Cardiac muscle cell (in vitro differentiated cells and primary cell): ENCODE measurements at regions not wholly inside any gene's neighbourhood (a gene's known extent, or its start where the extent isn't known, plus 50 kb on each side); places are given as distances from the start of the nearest gene placed in this dataset.

Experiments used
- DNase-seq, 2 donors: peaks; one replicate each; pipeline versions ENCODE4 v3.0.0 to v3.0.0-alpha.2; 2010 to 2017; ENCODE audit warnings: low read depth in 1 of 2, low spot score in 1 of 2
- H3K27ac ChIP-seq: fragments of 200-600 bp; sonication (generic); 2 replicates; pipeline ENCODE4 v1.5.1; 2016
- H3K27me3 ChIP-seq: fragments of 200-600 bp; sonication (generic); 2 replicates; pipeline ENCODE4 v1.6.0; 2016; ENCODE audit warnings: control low read depth
- H3K36me3 ChIP-seq: fragments of 200-600 bp; sonication (generic); 2 replicates; pipeline ENCODE4 v1.5.1; 2016; ENCODE audit warnings: control low read depth
- H3K4me1 ChIP-seq: fragments of 200-600 bp; sonication (generic); 2 replicates; pipeline ENCODE4 v1.8.1; 2017; ENCODE audit warnings: low read depth, mild to moderate bottlenecking, mixed run types
- H3K4me3 ChIP-seq: fragments of 200-600 bp; sonication (generic); 2 replicates; pipeline ENCODE4 v1.5.1; 2016; ENCODE audit warnings: mild to moderate bottlenecking
- H3K9me3 ChIP-seq: fragments of 200-600 bp; sonication (generic); 2 replicates; pipeline ENCODE4 v1.5.1; 2017; ENCODE audit warnings: low read depth, mild to moderate bottlenecking, control low read depth
- TF ChIP-seq, protein P1 (sequence below): IDR thresholded peaks from 2 replicates; pipeline ENCODE4 v1.5.1; 2012; ENCODE audit warnings: low read depth, mild to moderate bottlenecking, low read length

DNA sequence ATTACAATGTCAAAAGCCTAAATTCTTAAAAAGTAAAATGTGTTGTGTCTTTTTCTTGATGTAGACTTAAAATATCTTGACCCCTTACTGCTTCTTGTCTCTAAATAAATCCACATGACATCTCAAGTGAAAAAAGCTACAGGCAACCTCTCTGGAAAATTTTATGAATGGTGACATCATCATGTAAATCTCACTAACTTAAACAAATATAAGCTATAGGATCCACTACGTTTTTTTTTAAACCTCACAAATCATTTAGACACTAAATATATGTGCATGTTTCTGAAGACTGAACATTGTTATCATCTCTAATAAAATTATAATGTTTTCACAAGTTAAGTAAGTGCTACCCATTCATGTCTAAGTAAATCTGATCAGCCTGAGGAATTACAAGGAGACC lies 793.7 kb upstream of the PRR20A start:
- TF ChIP-seq, protein P1, sequence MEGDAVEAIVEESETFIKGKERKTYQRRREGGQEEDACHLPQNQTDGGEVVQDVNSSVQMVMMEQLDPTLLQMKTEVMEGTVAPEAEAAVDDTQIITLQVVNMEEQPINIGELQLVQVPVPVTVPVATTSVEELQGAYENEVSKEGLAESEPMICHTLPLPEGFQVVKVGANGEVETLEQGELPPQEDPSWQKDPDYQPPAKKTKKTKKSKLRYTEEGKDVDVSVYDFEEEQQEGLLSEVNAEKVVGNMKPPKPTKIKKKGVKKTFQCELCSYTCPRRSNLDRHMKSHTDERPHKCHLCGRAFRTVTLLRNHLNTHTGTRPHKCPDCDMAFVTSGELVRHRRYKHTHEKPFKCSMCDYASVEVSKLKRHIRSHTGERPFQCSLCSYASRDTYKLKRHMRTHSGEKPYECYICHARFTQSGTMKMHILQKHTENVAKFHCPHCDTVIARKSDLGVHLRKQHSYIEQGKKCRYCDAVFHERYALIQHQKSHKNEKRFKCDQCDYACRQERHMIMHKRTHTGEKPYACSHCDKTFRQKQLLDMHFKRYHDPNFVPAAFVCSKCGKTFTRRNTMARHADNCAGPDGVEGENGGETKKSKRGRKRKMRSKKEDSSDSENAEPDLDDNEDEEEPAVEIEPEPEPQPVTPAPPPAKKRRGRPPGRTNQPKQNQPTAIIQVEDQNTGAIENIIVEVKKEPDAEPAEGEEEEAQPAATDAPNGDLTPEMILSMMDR, result no peak
- no peak for DNase-seq
- Histone ChIP-seq H3K27me3 (no peaks in the 10 kb centered on the region), H3K4me3 (no peak overlapping the region), H3K9me3 (no peaks in the 10 kb centered on the region), H3K27ac (no peak overlapping the region), H3K4me1 (no peaks in the 10 kb centered on the region), H3K36me3 (no peaks in the 10 kb centered on the region)

DNA sequence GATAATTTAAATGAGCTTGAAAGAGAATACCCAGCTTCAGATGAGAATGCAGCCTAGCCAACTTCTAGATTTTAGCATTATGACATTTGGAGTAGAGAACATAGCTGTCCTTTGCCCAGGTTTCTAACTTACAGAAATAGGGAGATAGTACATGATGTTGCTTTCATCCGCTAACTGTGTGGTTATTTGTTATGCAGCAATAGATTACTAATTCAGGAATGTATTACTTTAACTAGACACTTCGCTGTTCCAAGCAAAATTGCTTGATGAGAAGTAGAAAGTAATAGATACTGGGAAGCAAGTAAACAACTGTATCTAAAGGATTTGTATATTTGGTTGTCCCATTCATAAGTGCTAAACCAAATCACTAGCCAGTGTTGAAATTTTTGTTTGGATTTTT lies 790.9 kb upstream of the PRR20A start:
- no peaks in the 10 kb centered on the region for H3K36me3 ChIP-seq
- no peaks in the 10 kb centered on the region for H3K27me3 ChIP-seq
- DNase-seq, result no peak

DNA sequence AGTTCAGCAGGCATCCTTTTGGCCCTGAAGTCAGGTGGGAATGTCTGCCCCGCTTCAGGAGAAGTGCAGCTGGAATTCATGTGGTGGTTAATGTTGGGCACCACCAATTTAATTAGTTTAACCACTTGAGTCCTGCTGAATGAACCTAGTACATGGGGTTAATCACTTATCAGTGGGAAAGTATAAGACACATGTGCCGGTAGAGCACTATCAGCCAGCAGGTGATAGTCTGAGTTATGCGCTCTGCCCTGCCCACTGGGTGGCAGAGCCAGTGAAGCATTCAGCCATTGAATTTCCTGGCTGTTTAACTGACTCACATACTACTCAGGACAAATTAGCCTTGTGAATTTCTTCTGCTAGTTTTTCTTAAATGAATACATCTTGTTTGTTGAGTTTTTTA lies 789.7 kb upstream of the PRR20A start:
- H3K4me1 ChIP-seq, result no peaks in the 10 kb centered on the region
- TF ChIP-seq, protein P1, result no peak
- H3K9me3 ChIP-seq, result no peaks in the 10 kb centered on the region
- no peak overlapping the region for H3K4me3 ChIP-seq
- H3K27ac ChIP-seq, result no peak overlapping the region
- H3K36me3 ChIP-seq, result no peaks in the 10 kb centered on the region
- H3K27me3 ChIP-seq, result no peaks in the 10 kb centered on the region
- DNase-seq, result peak in 1 of 2 donors; percentile 0

More for the DNA sequence above, 790.9 kb upstream of the PRR20A start:
- TF ChIP-seq, protein P1, result no peak
- Histone ChIP-seq H3K27ac (no peak overlapping the region), H3K4me1 (no peaks in the 10 kb centered on the region), H3K4me3 (no peak overlapping the region), H3K9me3 (no peaks in the 10 kb centered on the region)

DNA sequence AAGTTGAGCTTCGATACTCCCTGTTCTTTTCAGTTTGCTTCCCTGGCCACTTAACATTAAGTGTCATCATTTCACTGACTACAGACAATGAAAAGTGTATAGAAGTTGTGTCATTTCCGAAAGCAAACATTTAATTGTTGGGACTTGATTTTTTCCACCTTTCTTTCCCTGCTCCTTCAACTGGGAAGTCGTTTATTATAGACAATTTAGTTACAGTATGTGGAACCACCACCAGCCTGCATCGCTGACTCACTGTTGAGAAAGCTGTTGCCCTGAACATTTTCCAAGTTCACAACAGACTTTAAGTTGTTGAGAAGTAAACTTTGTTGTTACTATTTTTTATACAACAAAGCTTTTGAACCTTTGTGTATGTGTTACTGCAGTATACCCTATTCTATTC lies 788.4 kb upstream of the PRR20A start:
- H3K4me3 ChIP-seq, result no peak overlapping the region
- no peak overlapping the region for H3K27ac ChIP-seq
- TF ChIP-seq, protein P1, result no peak
- no peaks in the 10 kb centered on the region for H3K9me3 ChIP-seq
- no peaks in the 10 kb centered on the region for H3K27me3 ChIP-seq
- no peaks in the 10 kb centered on the region for H3K36me3 ChIP-seq
- DNase-seq, result no peak
- H3K4me1 ChIP-seq, result no peaks in the 10 kb centered on the region

DNA sequence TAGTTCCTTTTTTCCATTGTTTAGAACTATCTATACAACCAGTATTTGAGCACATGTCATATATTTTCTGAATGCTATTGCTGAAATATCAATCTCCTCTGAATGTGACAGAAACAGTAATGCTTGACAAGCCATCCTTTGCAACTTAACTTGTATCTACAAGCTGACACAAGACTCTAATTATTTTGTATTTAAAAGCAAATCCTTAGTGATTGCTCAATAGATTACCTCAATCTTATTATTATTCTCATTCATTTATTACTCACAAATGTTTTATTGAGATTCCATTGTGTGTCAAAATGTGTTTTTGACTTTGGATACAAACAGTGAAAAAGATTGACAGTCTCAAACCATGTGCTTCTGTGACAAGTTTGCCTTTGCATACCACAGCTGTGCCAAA lies 787.8 kb upstream of the PRR20A start:
- Histone ChIP-seq H3K4me1 (no peaks in the 10 kb centered on the region), H3K36me3 (no peaks in the 10 kb centered on the region), H3K27ac (no peak overlapping the region), H3K27me3 (no peaks in the 10 kb centered on the region), H3K9me3 (no peaks in the 10 kb centered on the region), H3K4me3 (no peak overlapping the region)
- TF ChIP-seq, protein P1, result no peak
- DNase-seq, result no peak

DNA sequence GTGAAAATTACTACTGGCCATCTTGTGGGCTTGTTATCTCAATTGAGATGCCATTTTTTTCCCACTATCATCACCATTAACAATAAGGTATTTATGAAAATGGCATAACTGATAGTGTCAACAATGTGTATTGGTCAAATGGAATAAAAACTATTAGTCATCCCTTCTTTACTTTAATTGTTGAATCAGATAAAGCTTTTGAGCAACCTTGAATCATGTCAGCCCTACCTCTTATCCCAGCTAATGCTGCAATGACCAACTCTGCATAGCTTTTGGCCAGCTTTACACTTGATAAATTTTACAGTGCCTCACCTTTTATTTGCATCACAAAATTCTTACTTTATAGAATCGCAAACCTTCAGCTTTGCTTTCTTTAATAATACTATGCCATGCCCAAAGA lies 784.0 kb upstream of the PRR20A start:
- no peaks in the 10 kb centered on the region for H3K27me3 ChIP-seq
- no peak overlapping the region for H3K27ac ChIP-seq
- TF ChIP-seq, protein P1, result no peak
- H3K36me3 ChIP-seq, result no peaks in the 10 kb centered on the region
- DNase-seq, result no peak
- no peaks in the 10 kb centered on the region for H3K4me1 ChIP-seq
- no peak overlapping the region for H3K4me3 ChIP-seq
- no peaks in the 10 kb centered on the region for H3K9me3 ChIP-seq
